ENCODE measurements at regions not wholly inside any gene's neighbourhood (a gene's known extent, or its start where the extent isn't known, plus 50 kb on each side); places are given as distances from the start of the nearest gene placed in this dataset.

GRCh38 chr3:66797889-66798560, 200.1 kb upstream of the KBTBD8 start:
- no peak for DNase-seq (ENCODE audit: extremely low spot score)
- CTCF ChIA-PET: no interaction called here
- no peak for TF ChIP-seq L3MBTL2 (conservative IDR thresholded peaks at IDR 0.05)
- TF ChIP-seq CTBP1 (IDR thresholded peaks at IDR 0.05; ENCODE audit: borderline replicate concordance): no peak
- no peak for TF ChIP-seq LEF1 (IDR thresholded peaks at IDR 0.05; ENCODE audit: borderline replicate concordance)
- no peak for TF ChIP-seq TARDBP (IDR thresholded peaks at IDR 0.05)
- no peak for TF ChIP-seq ZNF384 (IDR thresholded peaks at IDR 0.05)
- no peak for TF ChIP-seq NFRKB (IDR thresholded peaks at IDR 0.05)
- POLR2A ChIA-PET: no interaction called here

DNA sequence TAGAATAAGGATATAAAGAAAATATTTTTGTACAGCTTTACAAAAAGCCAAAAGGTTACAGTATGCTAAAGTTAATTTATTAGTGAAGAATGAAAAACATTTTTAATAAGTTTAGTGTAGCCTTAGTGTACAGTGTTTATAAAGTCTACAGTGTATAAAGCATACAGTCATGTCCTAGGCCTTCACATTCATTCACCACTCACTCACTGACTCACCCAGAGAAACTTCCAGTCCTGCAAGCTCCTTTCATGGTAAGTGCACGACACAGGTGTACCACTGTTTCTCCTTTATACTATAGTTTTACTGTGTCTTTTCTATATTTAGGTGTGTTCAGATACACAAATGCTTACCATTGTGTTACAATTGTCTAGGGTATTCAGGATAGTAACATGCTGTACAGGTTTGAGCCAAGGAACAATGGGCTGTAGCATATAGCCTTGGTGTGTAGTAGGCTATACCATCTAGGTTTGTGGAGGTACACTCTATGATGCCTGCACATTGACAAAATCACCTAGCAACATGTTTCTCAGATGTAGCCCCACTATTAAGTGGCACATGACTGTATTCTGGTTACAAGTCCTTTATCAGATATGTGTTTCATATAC, 197.1 kb upstream of the KBTBD8 start:
- no peak for DNase-seq (ENCODE audit: extremely low spot score)
- TF ChIP-seq LEF1 (IDR thresholded peaks at IDR 0.05; ENCODE audit: borderline replicate concordance): no peak
- TF ChIP-seq BHLHE40 (IDR thresholded peaks at IDR 0.05; ENCODE audit: borderline replicate concordance): no peak
- TF ChIP-seq L3MBTL2 (conservative IDR thresholded peaks at IDR 0.05): no peak
- no peak for TF ChIP-seq ARNT (IDR thresholded peaks at IDR 0.05)
- TF ChIP-seq ELF4 (IDR thresholded peaks at IDR 0.05): no peak
- no peak for TF ChIP-seq FOXA1 (IDR thresholded peaks at IDR 0.05)
- TF ChIP-seq FOXM1 (IDR thresholded peaks at IDR 0.05; ENCODE audit: borderline replicate concordance): no peak
- TF ChIP-seq HDGF (IDR thresholded peaks at IDR 0.05; ENCODE audit: borderline replicate concordance): no peak
- no peak for TF ChIP-seq PKNOX1 (IDR thresholded peaks at IDR 0.05)
- CTCF ChIA-PET: interaction anchor here (0.7 kb wide), 1 partner anchor 61 kb away, joined by 3 read pairs; no protein-coding TSS in a partner anchor
- POLR2A ChIA-PET: no interaction called here

GRCh38 chr3:66803206-66803605, 194.9 kb upstream of the KBTBD8 start:
- DNase-seq (ENCODE audit: extremely low spot score): peak; percentile 12
- ChIA-PET POLR2A (no interaction called here), CTCF (interaction anchor here (1.1 to 1.3 kb wide), 2 partner anchors 19 to 32 kb away, joined by 5 to 6 read pairs; no protein-coding TSS in a partner anchor)
- no peak for TF ChIP-seq SP1 (IDR thresholded peaks at IDR 0.05)
- TF ChIP-seq L3MBTL2 (conservative IDR thresholded peaks at IDR 0.05): no peak
- no peak for TF ChIP-seq ZNF384 (IDR thresholded peaks at IDR 0.05)

- no peak for DNase-seq (ENCODE audit: extremely low spot score)
- CTCF ChIA-PET: interaction anchor here (0.6 to 1.3 kb wide), 4 partner anchors 18 to 331 kb away, joined by 3 to 6 read pairs (median 4); no protein-coding TSS in a partner anchor
- POLR2A ChIA-PET: no interaction called here
- TF ChIP-seq ZNF384 (IDR thresholded peaks at IDR 0.05): no peak
- TF ChIP-seq FOXA1 (IDR thresholded peaks at IDR 0.05): no peak
Observed at GRCh38 chr3:66803721-66804695, 194.1 kb upstream of the KBTBD8 start.

DNA sequence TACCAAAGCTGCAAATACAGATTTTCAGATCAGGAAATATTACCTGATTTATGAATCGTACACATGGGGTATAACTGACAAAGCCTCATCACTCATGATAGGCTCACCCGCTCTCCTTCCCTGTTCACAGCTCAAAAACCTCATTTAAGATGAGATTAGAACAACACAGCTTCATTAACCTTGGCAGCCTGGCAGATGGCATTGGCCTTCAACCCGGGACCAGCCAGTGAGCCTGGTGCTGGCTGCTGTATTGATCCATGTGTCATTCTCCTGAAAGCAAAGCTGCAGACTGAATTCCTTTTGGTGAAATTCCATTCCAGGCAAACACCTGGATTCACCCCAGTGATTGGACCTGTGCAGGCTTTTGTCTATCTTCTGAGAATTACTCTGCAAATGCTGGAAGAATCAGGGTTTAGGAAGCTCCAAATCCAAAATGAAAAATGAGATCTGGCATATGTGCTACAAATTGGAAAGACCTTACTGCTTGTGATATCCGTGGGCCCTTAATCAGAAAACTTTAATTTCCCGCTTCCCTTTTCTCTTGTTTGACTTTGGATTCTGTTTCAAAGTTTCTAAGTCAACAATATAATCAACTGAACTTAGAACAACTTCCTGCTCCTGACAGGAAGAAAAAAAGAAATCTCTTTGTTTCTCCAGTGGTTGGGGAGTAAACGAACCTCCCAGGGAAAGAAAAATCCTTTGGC, 189.1 kb upstream of the KBTBD8 start:
- DNase-seq (ENCODE audit: extremely low spot score): no peak
- CTCF ChIA-PET: no interaction called here
- POLR2A ChIA-PET: no interaction called here
- TF ChIP-seq TARDBP (IDR thresholded peaks at IDR 0.05) (no peak), FOXM1 (IDR thresholded peaks at IDR 0.05; ENCODE audit: borderline replicate concordance) (no peak), SUZ12 (IDR thresholded peaks at IDR 0.05) (no peak), SP1 (IDR thresholded peaks at IDR 0.05) (no peak), HDGF (IDR thresholded peaks at IDR 0.05; ENCODE audit: borderline replicate concordance) (no peak), FOXA1 (IDR thresholded peaks at IDR 0.05) (no peak), PKNOX1 (IDR thresholded peaks at IDR 0.05) (no peak), ZNF384 (IDR thresholded peaks at IDR 0.05) (no peak), CTBP1 (IDR thresholded peaks at IDR 0.05; ENCODE audit: borderline replicate concordance) (no peak), NFRKB (IDR thresholded peaks at IDR 0.05) (no peak), L3MBTL2 (conservative IDR thresholded peaks at IDR 0.05) (no peak), ARNT (IDR thresholded peaks at IDR 0.05) (no peak), ELF4 (IDR thresholded peaks at IDR 0.05) (no peak), BHLHE40 (IDR thresholded peaks at IDR 0.05; ENCODE audit: borderline replicate concordance) (no peak), FOXK2 (IDR thresholded peaks at IDR 0.05) (no peak), LEF1 (IDR thresholded peaks at IDR 0.05; ENCODE audit: borderline replicate concordance) (no peak)

- no peak for DNase-seq (ENCODE audit: extremely low spot score)
- POLR2A ChIA-PET: no interaction called here
- TF ChIP-seq ARNT (IDR thresholded peaks at IDR 0.05) (no peak), CTBP1 (IDR thresholded peaks at IDR 0.05; ENCODE audit: borderline replicate concordance) (no peak), ZNF384 (IDR thresholded peaks at IDR 0.05) (no peak)
- CTCF ChIA-PET: interaction anchor here (0.7 kb wide), 1 partner anchor 338 kb away, joined by 3 read pairs; no protein-coding TSS in a partner anchor
Observed at GRCh38 chr3:66809595-66809958, 188.5 kb upstream of the KBTBD8 start.
